Left ventricle myocardium inferior (tissue), 1 donor: ENCODE measurements at regions not wholly inside any gene's neighbourhood (a gene's known extent, or its start where the extent isn't known, plus 50 kb on each side); places are given as distances from the start of the nearest gene placed in this dataset.

Experiments used
- DNase-seq: peaks from one replicate; pipeline ENCODE4 v3.0.0-alpha.2; 2020
- H3K27ac ChIP-seq: fragments of 200-600 bp; replicated peaks from 2 replicates; pipeline ENCODE4 v1.8.0; 2021
- H3K27me3 ChIP-seq: fragments of 200-600 bp; 2 replicates; pipeline ENCODE4 v1.8.0; 2021; ENCODE audit warnings: low read depth
- H3K36me3 ChIP-seq: fragments of 200-600 bp; 2 replicates; pipeline ENCODE4 v1.8.0; 2021
- H3K4me1 ChIP-seq: fragments of 200-600 bp; 2 replicates; pipeline ENCODE4 v1.8.0; 2021
- H3K4me3 ChIP-seq: fragments of 200-600 bp; 2 replicates; pipeline ENCODE4 v1.8.0; 2021; ENCODE audit warnings: mild to moderate bottlenecking, moderate library complexity
- H3K9me3 ChIP-seq: fragments of 200-600 bp; replicated peaks from 2 replicates; pipeline ENCODE4 v1.8.0; 2021
- CTCF ChIP-seq: fragments of 200-600 bp; IDR thresholded peaks from 2 replicates; pipeline ENCODE4 v1.8.0; 2021; ENCODE audit warnings: antibody characterized with exemption, mild to moderate bottlenecking, borderline replicate concordance
- intact Hi-C: fragments of 100-400 bp; cut with micrococcal nuclease; formaldehyde crosslinking; loops from one replicate; pipeline ENCODE4 v1.11.0; 2022
- donor health status: DM: no; HTN: yes; CAD: no; lungs with severe emphysema.

GRCh38 chr14:26157517-26157916 lies 440.3 kb downstream of the NOVA1 start:
- intact Hi-C loops = no loop called here
- Histone ChIP-seq H3K27me3 (no peaks in the 10 kb centered on the region), H3K9me3 (peaks cover 52% of the 10 kb centered on the region), H3K27ac (no peak overlapping the region), H3K4me1 (no peaks in the 10 kb centered on the region), H3K4me3 (no peak overlapping the region), H3K36me3 (no peaks in the 10 kb centered on the region)
- DNase-seq = no peak
- no peak for TF ChIP-seq CTCF

- Histone ChIP-seq H3K9me3 (no peaks in the 10 kb centered on the region), H3K4me1 (no peaks in the 10 kb centered on the region), H3K36me3 (no peaks in the 10 kb centered on the region), H3K27me3 (no peaks in the 10 kb centered on the region), H3K27ac (no peak overlapping the region), H3K4me3 (no peak overlapping the region)
- DNase-seq = no peak
- intact Hi-C loops = no loop called here
- no peak for TF ChIP-seq CTCF
Observed at GRCh38 chr14:26143057-26143456, 454.8 kb downstream of the NOVA1 start.

- H3K27me3 ChIP-seq = no peaks in the 10 kb centered on the region
- H3K27ac ChIP-seq = no peak overlapping the region
- no peak for TF ChIP-seq CTCF
- no peak for DNase-seq
- intact Hi-C loops = no loop called here
- no peaks in the 10 kb centered on the region for H3K36me3 ChIP-seq
- peaks cover 7% of the 10 kb centered on the region for H3K9me3 ChIP-seq
- H3K4me3 ChIP-seq = no peak overlapping the region
- no peaks in the 10 kb centered on the region for H3K4me1 ChIP-seq
Observed at GRCh38 chr14:26138764-26139445, 458.9 kb downstream of the NOVA1 start.

- no peak for TF ChIP-seq CTCF
- no peak for DNase-seq
- intact Hi-C loops = no loop called here
- no peaks in the 10 kb centered on the region for H3K36me3 ChIP-seq
- no peak overlapping the region for H3K27ac ChIP-seq
- no peaks in the 10 kb centered on the region for H3K27me3 ChIP-seq
- H3K4me3 ChIP-seq = no peak overlapping the region
- H3K9me3 ChIP-seq = peaks cover 7% of the 10 kb centered on the region
- no peaks in the 10 kb centered on the region for H3K4me1 ChIP-seq
Observed at GRCh38 chr14:26137161-26137560, 460.7 kb downstream of the NOVA1 start.

- Histone ChIP-seq H3K4me3 (no peak overlapping the region), H3K27me3 (no peaks in the 10 kb centered on the region), H3K36me3 (no peaks in the 10 kb centered on the region), H3K27ac (no peak overlapping the region), H3K9me3 (no peaks in the 10 kb centered on the region), H3K4me1 (no peaks in the 10 kb centered on the region)
- TF ChIP-seq CTCF = no peak
- DNase-seq = no peak
- intact Hi-C loops = no loop called here
Observed at GRCh38 chr14:26132061-26132645, 465.7 kb downstream of the NOVA1 start.
